Mesodermal cell (in vitro differentiated cells): ENCODE measurements at regions not wholly inside any gene's neighbourhood (a gene's known extent, or its start where the extent isn't known, plus 50 kb on each side); places are given as distances from the start of the nearest gene placed in this dataset.

Experiments
- H3K27ac ChIP-seq: 2 replicates; pipeline ENCODE4 v1.7.0; 2013; ENCODE audit warnings: mild to moderate bottlenecking, low read depth, low read length, moderate library complexity; ENCODE audit not compliant: severe bottlenecking
- H3K36me3 ChIP-seq: 2 replicates; pipeline ENCODE4 v1.7.1; 2013; ENCODE audit warnings: mild to moderate bottlenecking, low read length, moderate library complexity; ENCODE audit not compliant: control insufficient read depth, insufficient read depth
- H3K4me1 ChIP-seq: one replicate; pipeline ENCODE4 v1.7.1; 2013; ENCODE audit warnings: mild to moderate bottlenecking, low read length; ENCODE audit not compliant: insufficient read depth, control insufficient read depth, poor library complexity, severe bottlenecking
- H3K4me3 ChIP-seq: 2 replicates; pipeline ENCODE4 v1.7.0; 2013; ENCODE audit warnings: low read length, control low read depth, mild to moderate bottlenecking; ENCODE audit not compliant: insufficient read depth, poor library complexity, severe bottlenecking; ENCODE audit errors: extremely low read depth
- H3K9me3 ChIP-seq: 2 replicates; pipeline ENCODE4 v1.7.1; 2013; ENCODE audit warnings: mild to moderate bottlenecking, low read length, moderate library complexity; ENCODE audit not compliant: control insufficient read depth
- WGBS, 2 experiments: methylation state at CpG; one replicate each; pipeline ENCODE4 v1.1.5; 2013; ENCODE audit warnings: missing lambda C conversion rate in 2 of 2; ENCODE audit not compliant: insufficient coverage in 2 of 2; 5-methylcytosine and 5-hydroxymethylcytosine counted together

DNA sequence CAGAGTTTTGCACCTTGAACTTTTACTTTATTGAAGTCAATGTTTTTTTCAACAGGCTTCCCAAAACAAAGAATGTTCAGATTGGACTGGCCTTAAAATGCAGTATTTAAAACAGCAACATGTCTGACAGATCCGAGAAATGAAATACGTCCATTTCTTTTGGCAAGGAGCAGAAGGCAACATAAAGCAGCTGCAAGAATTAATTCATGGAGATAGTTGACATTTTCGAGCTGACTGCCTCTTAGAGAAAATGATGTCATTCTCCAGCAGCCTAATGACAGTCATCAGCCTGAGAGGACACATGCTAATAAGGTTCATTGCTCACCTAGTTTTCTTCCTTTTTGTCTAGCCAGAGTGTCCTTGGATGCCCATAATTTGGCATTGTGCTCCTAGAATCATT is 232.2 kb upstream of the SEMA6A start:
- 61 to 92% methylated on average over 3 of the region's 3 CpGs for WGBS, 2 experiments
- Histone ChIP-seq H3K27ac (no peak overlapping the region), H3K36me3 (no peaks in the 10 kb centered on the region), H3K4me1 (peaks cover 7% of the 10 kb centered on the region), H3K9me3 (no peaks in the 10 kb centered on the region), H3K4me3 (no peak overlapping the region)

DNA sequence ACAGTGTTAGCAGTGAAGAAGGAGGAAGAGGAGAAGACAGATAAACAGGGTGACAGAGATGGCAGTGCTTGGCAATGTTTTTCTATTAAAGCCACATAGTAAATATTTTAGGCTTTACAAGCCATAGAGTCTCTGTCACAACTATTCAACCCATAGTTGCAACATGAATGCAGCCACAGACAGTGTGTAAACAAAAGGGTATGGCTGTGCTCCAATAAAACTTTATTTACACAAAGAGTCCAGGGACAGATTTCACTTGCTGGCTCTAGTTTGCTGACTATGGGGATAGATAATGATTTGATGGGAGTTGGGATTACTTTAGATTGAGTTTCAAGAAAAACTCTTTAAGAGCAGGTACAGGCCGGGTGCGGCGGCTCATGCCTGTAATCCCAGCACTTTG is 224.8 kb upstream of the SEMA6A start:
- 93% methylated on average over 3 of the region's 3 CpGs; no CpG with 5 or more reads in 1 of the 2 experiments for WGBS, 2 experiments

DNA sequence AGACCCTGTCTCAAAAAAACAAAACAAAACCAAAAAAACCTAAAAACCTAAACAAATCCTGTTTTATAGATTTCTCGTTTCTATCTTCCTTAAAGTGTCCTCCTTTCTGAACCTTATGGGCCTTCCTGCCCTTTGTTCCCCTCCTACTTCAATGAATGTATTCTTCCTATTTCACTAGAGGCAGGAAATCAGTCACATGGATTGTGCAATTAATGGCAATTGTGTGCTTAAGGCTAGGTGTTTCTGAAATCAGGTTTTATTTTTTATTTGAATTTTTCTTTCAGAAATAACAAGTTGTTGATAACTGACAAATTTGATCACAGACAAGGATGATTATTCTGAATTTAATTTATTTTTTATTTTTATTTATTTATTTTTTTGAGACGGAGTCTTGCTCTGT is 220.6 kb upstream of the SEMA6A start:
- Histone ChIP-seq H3K36me3 (no peaks in the 10 kb centered on the region), H3K4me3 (no peak overlapping the region), H3K4me1 (no peaks in the 10 kb centered on the region), H3K9me3 (no peaks in the 10 kb centered on the region), H3K27ac (no peak overlapping the region)
- WGBS, 2 experiments = 55 to 100% methylated on average over 1 of the region's 2 CpGs

More for the DNA sequence above, 224.8 kb upstream of the SEMA6A start:
- Histone ChIP-seq H3K4me1 (no peaks in the 10 kb centered on the region), H3K9me3 (no peaks in the 10 kb centered on the region), H3K36me3 (no peaks in the 10 kb centered on the region), H3K4me3 (no peak overlapping the region), H3K27ac (no peak overlapping the region)

DNA sequence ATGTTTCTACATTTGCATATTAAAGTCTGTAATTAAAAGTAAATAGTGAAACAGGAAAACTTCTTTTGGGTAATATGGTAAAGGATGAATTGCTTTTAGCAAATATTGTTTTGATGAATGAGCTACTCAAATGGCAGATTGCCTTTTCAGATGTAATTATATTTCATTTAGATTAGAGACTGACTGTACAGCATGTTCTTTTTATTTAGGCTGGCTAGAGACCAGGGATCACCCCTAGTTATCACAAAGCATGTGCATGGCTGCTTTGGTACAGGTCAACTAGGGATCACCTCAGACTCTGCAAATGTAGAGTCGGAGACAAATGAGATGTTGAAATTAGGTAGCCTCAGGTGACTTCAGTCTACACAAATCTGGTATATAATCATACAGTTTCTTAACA is 214.9 kb upstream of the SEMA6A start:
- Histone ChIP-seq H3K9me3 (no peaks in the 10 kb centered on the region), H3K36me3 (no peaks in the 10 kb centered on the region), H3K27ac (no peak overlapping the region), H3K4me3 (no peak overlapping the region), H3K4me1 (no peaks in the 10 kb centered on the region)
- 100% methylated on average over 1 of the region's 1 CpG; no CpG with 5 or more reads in 1 of the 2 experiments for WGBS, 2 experiments

DNA sequence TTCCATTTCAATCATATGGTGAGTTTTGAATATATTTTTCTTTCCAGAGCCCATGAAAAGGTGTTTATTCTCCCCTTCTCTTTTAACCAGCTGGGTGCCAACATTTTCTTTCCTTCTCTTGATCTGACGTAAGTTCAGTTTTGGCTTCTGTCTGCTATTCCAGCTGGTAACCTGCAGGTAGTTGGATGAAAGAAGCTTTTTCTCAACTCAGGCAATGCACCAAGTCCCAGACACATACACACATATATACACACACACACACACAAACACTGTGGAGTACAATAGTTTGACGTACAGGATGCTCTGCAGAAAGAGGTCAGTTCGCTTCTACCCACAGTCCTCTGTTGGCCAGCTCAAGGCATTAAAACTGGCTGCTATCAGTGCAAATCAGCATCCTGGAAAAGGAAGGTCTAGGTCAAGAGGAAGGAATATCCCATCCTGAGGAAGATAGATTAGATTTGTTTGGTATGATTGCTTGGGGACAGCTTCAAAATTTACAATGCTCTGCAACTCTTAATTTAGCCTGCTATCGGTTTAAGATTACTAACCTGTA is 214.3 kb upstream of the SEMA6A start:
- no peak overlapping the region for H3K27ac ChIP-seq
- no peaks in the 10 kb centered on the region for H3K36me3 ChIP-seq
- WGBS, 2 experiments = 94 to 100% methylated on average over 2 of the region's 4 CpGs
- no peaks in the 10 kb centered on the region for H3K9me3 ChIP-seq
- H3K4me3 ChIP-seq = no peak overlapping the region
- H3K4me1 ChIP-seq = no peaks in the 10 kb centered on the region

DNA sequence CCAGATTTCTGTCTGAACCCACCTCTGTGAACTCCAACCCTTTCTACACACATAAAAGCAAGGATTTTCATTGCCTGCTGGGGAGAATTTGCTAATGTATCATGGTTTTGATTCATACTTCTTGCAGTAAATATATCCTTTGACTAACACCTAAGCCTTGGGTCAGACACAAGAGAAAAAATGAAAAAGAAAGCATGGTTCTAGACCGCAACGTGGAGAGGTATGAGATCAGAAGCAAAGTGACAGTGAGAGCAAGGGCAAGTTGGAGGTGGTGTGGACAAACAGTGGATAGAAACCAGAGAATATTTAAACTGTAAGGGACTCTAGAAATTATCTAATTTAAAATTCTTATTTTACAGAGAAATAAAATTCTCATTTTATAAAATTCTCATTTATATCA is 212.9 kb upstream of the SEMA6A start:
- H3K4me3 ChIP-seq = no peak overlapping the region
- WGBS, 2 experiments = 94 to 100% methylated on average over 2 of the region's 2 CpGs
- no peaks in the 10 kb centered on the region for H3K4me1 ChIP-seq
- H3K36me3 ChIP-seq = no peaks in the 10 kb centered on the region
- H3K9me3 ChIP-seq = no peaks in the 10 kb centered on the region
- no peak overlapping the region for H3K27ac ChIP-seq

DNA sequence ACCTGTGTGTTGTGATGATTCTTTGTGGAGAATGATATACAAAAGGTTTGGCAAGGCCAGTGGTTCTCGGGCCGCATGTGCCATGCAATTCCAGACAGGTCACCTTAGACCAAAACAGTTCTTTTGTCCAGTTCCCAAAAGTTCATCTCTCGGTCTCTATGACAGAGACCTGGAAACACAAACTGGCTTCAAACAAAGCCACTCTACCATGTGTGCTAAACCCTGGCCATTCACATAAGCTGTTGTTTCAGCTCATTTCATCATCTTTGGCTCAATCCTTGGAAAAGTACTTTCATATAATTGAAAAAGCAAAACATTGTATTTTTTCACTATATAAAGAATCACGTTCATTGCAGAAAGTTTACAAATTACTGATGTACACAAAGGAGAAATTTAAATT is 210.5 kb upstream of the SEMA6A start:
- WGBS, 2 experiments = 92 to 100% methylated on average over 3 of the region's 4 CpGs
- no peaks in the 10 kb centered on the region for H3K36me3 ChIP-seq
- H3K4me1 ChIP-seq = no peaks in the 10 kb centered on the region
- H3K27ac ChIP-seq = no peak overlapping the region
- no peak overlapping the region for H3K4me3 ChIP-seq
- no peaks in the 10 kb centered on the region for H3K9me3 ChIP-seq

DNA sequence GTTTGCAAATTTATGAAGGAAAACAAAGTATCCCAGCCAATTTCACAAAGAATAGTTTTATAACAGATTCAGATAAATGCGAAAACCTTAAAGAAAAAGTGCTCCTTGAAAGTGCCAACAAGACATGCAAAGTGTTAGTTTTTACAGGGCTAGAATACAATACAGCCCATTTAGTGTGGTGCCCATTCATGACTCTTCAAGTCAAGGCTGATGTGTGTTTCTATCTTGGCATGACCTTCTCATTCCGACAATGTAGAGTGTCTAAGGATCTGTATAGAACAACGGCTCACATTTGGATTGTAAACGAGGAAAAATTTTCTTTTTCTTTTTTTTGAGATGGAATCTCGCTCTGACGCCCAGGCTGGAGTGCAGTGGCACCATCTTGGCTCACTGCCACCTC is 205.2 kb upstream of the SEMA6A start:
- no peak overlapping the region for H3K4me3 ChIP-seq
- H3K9me3 ChIP-seq = no peaks in the 10 kb centered on the region
- WGBS, 2 experiments = 67 to 75% methylated on average over 3 to 4 of the region's 6 CpGs
- H3K4me1 ChIP-seq = peaks cover 4% of the 10 kb centered on the region
- no peaks in the 10 kb centered on the region for H3K36me3 ChIP-seq
- H3K27ac ChIP-seq = no peak overlapping the region

DNA sequence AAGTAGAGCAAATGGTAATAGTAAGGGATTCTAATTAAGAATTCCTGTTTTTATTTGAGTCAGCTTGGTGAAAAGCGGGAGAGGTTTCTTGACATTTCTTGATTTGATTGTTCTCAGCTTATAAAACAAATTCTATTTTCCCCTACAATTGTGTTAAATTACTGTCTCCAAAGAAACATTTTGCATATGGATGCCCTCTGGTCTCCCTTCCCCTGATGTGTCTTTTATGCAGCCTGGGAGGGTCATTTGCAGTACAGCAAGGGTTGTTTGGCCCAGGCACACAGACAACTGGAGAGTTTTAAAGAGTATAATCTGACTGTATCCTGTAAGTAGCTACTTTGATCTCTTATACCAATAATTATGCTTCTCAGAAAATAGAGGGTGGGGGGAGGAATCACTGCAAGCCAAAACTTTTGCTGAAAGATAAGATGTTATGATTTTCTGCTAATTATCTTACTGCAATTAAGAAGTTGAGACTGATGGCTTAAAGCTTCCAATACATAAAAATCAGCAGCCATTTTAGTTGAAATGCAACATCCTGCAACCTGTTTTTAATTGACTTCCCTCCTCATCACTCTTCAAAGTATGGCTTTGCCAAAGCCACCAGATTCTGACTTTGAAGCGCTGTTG is 204.1 kb upstream of the SEMA6A start:
- H3K4me1 ChIP-seq = peaks cover 10% of the 10 kb centered on the region
- no peaks in the 10 kb centered on the region for H3K9me3 ChIP-seq
- no peak overlapping the region for H3K27ac ChIP-seq
- WGBS, 2 experiments = no CpG with 5 or more reads among the region's 2 CpGs
- no peak overlapping the region for H3K4me3 ChIP-seq
- H3K36me3 ChIP-seq = no peaks in the 10 kb centered on the region

DNA sequence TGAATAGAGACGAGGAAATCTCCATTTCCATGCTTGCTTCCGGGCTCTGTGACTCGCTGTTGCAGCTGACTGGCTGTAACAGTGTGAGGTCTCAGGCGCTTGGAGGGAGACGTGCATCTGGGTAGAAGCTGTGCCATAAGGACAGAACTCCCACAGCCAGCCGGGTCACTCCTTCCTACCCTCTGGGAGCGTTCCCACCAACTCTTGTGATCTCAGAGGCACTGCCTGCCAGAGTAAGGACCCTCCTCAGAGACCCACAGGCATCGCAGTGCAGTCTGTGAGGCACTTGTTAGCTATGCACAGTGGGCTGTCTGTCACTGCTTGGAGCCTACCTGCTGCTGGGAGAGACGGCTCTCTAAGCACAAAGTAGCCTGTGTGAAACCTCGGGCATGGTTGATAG is 203.4 kb upstream of the SEMA6A start:
- no peak overlapping the region for H3K4me3 ChIP-seq
- H3K9me3 ChIP-seq = no peaks in the 10 kb centered on the region
- H3K27ac ChIP-seq = no peak overlapping the region
- WGBS, 2 experiments = 11 to 15% methylated on average over 9 of the region's 10 CpGs
- H3K4me1 ChIP-seq = peaks cover 14% of the 10 kb centered on the region
- H3K36me3 ChIP-seq = no peaks in the 10 kb centered on the region

DNA sequence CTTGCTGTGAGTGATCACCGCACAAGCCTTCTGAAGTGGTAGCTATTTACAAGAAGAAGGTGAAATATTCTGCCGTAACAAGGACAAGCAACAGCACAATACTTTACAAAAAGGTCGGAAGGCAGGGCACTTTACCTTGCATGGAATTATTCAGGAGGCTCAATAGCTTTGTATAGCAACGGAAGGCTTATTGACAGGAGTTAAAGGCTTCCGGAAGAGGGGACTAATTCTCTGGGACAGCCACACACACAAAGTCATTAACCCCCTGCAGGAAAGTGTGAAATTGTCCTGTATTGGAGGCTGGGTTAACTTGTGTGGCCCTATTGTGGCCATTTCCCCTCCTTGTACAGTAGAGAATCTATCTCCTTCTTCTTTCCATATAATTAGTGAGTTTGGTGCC is 199.3 kb upstream of the SEMA6A start:
- Histone ChIP-seq H3K9me3 (no peaks in the 10 kb centered on the region), H3K4me1 (peaks cover 29% of the 10 kb centered on the region), H3K4me3 (no peak overlapping the region), H3K36me3 (no peaks in the 10 kb centered on the region), H3K27ac (no peak overlapping the region)
- 0 to 20% methylated on average over 1 to 3 of the region's 5 CpGs for WGBS, 2 experiments
